ENCODE measurements at regions not wholly inside any gene's neighbourhood (a gene's known extent, or its start where the extent isn't known, plus 50 kb on each side); places are given as distances from the start of the nearest gene placed in this dataset.
"Not testable (repeated sequence)": the region's sequence is repeated elsewhere in the genome, so short reads cannot be mapped to it uniquely, and the experiment has no call there.

DNA sequence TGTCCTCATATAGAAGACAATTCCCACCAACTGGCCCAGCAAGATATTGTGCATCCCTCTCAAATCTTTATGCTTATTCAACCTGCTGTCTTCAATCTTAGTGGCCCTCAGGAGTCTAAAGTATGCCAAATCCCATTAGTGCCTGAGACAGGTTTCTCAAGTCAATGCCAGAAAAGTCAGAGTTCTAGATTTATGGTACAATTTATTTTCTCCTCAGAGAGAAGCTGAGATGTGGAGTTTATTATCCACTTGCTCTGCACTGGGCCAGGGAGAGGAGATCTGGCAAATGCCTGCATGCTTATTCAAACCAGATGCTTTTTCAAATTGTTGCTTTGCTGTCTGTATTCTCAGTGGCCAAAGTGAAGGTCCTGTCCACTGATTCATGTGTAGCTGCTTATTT is 825.2 kb downstream of the METTL4 start:
- no peak for FAIRE-seq

GRCh38 chr18:1751249-1751648 is 820.1 kb downstream of the METTL4 start:
- no peak for FAIRE-seq

DNA sequence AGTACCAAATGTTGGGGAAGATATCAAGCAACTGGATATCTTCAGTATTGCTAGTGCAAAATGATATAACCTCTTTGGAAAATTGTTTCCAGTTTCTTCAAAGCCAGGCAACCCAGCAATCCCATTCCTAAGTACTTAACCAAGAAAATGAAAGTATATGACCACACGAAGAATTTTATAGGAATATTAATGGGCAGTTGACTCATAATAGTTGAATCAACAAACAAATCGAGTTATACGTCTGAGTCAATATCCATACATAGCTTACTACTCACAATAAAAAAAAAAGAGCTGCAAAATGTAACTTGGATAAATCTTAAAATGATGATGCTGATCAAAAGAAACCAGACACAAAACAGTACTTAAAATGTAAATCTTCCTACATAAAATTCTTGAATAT is 810.4 kb downstream of the METTL4 start:
- no peak for FAIRE-seq

DNA sequence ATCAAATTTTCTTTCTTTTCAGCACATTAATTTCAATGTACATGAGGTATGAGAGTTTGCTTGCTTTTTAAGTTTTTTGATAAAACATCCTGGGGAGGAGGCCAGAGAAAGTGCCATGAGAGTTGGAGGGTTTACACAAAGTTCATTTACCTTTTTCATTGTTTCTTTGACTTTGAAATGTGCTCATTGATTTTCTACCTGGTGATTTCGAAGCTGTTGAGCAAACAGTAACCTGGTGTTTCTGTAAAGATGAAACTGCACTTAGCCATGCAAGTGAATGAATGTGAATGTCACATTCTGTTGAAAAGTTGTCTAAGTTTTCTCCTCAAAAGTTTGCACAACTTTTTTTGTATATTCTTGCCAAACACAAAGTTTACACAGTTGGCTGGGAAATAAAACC is 797.0 kb downstream of the METTL4 start:
- no peak for FAIRE-seq

GRCh38 chr18:1777843-1778242 is 793.5 kb downstream of the METTL4 start:
- no peak for FAIRE-seq

- no peak for FAIRE-seq
Measured at GRCh38 chr18:1778496-1779178, 792.7 kb downstream of the METTL4 start.

GRCh38 chr18:1779587-1779986 is 791.7 kb downstream of the METTL4 start:
- FAIRE-seq: no peak

GRCh38 chr18:1784113-1784512 is 787.2 kb downstream of the METTL4 start:
- no peak for FAIRE-seq

DNA sequence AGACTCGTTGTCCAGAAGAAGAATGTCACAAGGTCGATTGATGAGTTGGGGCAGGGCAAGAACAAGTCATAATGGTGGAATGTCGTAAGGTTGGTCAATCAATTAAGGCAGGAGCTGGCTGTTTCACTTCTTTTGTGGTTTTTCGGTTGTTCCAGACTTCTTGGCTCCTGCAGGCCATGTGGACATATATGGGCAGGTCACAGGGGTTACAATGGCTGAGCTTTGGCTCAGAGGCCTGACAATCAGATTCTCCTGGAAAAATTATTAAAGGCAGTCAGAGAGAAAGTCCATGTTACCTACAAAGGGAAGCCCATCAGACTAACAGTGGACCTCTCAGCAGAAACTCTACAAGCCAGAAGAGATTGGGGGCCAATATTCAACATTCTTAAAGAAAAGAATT is 785.3 kb downstream of the METTL4 start:
- FAIRE-seq: not testable (repeated sequence)

DNA sequence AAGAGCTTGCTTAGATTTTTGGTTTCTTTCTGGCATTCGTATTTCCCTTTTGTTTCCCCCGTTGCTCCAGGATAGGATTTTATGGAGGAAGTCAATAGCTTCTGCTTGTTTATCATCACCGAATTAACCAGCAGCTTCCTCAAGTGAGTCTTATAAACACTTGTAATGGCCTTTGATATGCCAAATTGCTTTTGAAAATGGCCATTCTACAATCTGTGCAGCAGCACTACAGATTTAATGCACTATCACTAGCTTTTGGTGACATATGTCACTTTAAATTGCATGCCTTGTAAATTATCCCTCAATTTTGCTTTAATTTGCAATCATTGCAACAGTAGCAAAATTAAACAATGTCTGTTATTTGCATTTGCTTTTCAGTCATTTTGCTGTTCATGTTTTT is 774.7 kb downstream of the METTL4 start:
- no peak for FAIRE-seq

- no peak for FAIRE-seq
Measured at GRCh38 chr18:1797235-1797634, 774.1 kb downstream of the METTL4 start.

DNA sequence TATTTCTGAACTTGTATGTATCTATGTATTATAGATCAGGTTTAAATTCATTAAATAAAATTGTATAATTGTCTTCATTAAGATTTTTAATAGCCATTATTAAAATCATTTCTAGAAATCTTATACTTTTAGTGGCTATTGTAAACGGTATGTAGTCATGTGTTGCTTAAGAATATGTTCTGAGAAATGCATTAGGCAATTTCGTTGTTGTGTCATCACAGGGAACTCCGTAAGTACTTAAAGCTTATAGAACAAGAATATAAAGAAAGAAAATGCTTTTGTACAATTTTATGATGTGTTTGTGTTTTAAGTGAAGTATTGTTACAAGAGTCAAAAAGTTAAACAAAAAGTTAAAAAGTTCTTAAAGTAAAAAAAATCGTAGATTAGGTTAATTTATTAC is 765.8 kb downstream of the METTL4 start:
- peak; percentile 37 for FAIRE-seq

GRCh38 chr18:1806884-1807615 is 764.3 kb downstream of the METTL4 start:
- FAIRE-seq: no peak

DNA sequence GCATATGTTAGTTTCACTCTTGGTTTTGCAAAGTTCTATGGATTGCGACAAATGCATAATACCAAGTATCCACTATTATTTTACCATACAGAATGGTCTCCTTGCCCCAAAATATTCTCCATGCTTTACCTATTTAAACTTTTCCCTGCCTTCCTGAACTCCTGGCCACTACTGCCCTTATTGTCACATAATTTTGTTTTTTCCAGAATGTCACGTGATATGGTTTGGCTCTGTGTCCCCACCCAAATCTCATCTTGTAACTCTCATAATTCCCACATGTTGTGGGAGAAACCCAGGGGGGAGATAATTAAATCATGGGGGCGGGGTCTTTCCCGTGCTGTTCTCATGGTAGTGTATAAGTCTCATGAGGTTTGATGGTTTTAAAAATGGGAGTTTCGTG is 760.0 kb downstream of the METTL4 start:
- FAIRE-seq: no peak

GRCh38 chr18:1825296-1825695 is 746.0 kb downstream of the METTL4 start:
- FAIRE-seq: no peak

DNA sequence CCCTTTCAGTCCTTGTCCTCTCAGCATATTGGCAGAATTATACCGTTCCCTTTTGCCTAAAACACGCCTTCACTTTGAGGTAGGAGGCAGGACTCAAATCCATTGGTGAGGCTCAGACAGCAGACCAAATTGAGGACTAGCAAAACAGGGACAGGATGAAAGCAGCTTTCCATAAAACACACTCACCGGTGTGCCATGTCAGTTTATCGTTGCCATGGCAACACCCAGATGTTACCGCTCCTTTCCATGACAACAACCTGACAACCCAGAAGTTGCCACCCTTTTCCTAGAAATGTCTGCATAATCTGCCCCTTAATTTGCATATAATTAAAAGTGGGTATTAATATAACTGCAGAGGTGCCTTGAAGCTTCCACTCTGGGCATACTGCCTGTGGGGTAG is 730.4 kb downstream of the METTL4 start:
- no peak for FAIRE-seq

DNA sequence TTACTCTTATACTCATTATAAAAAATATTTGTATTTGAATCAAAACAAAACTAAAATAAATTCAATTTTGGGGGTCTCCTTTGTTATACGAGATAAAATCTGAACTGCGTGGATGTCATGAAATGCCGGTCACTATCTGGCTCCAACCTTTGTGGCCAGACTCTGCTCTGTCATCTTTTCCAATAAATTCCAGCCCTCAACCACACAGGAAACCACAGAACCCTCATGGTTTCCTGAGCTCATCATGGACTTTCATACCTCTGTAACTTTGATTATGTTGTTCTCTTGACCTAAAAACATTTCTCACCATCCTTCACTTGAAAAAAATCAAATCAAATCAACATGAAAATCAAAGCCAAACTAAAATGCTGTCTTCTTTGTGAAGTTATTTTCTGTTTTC is 724.7 kb downstream of the METTL4 start:
- FAIRE-seq: no peak

DNA sequence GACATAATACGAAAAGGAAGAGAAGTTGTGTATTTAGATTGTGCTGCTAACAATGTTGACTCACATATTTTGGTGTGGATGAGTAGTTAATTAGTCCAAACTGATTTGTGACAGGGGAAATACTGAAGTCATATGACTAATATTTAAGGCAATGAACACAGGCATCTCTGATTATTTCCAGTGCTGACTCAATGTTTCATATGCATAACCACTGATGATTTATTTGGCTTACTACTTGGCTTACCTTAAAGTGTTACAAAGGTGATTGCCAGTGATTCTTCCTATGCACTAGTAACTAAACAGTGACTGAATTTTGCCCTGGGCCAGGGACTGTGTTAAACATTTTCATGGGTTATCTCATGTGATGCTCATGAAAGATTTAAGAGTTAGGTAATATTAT is 722.6 kb downstream of the METTL4 start:
- FAIRE-seq: no peak

DNA sequence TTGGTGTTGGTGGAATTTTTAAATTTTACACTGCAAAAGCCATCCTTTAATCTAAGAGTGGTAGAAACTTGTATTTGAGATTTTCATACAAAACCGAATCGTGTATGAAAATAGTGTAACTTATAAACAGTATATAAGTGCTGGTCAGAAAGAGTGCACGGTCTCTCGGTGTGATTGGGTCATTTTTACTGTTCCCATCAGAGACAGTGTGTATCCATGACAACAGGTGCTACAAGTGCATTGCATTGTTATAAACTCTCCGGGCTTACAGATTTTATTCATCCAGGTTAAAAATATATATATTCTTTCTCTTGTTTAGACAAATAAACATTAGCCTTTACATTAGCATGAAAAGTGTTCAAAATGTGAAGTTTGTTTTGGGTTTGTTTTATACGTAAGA is 721.9 kb downstream of the METTL4 start:
- no peak for FAIRE-seq

DNA sequence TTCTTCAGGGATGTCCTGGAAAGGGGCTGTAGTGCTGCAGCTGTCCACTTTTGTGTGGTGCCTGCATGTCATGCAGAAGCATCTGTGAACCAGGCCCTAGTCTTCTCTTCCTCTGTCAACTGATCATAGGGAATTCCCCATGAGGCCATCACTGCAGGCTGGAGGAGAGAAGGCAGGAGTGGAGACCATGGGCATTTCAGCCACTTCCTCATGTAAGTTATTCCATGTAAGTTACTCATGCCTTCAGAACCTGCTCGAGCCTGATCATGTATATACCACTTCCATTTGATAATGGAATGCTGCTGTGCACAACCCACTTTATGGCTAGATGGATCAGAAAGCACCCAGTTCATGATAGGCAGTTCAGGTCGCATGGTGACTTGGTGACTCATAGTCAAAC is 714.0 kb downstream of the METTL4 start:
- not testable (repeated sequence) for FAIRE-seq

- no peak for FAIRE-seq
Measured at GRCh38 chr18:1861473-1861872, 709.8 kb downstream of the METTL4 start.

- no peak for FAIRE-seq
Measured at GRCh38 chr18:1865869-1866268, 705.4 kb downstream of the METTL4 start.

- FAIRE-seq: no peak
Measured at GRCh38 chr18:1872274-1872673, 699.0 kb downstream of the METTL4 start.

DNA sequence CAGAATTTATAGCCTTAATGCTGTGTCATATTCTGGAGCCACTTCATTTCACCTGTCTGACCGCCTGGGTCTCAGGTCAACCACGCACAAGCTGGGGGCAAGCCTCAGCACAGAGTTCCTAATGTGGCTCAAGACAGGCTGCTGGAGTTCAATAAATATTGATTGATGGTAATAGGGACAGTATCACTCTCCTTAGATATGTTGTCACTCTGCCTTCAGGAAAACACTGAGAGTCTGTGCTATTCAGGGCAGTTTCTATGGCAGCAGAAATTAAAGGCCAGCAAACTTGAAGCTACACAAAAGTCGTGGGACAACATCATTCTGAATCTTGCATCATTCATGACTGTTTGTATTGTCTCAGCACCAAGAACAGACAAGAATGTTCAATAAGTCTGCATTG is 696.1 kb downstream of the METTL4 start:
- FAIRE-seq: no peak

DNA sequence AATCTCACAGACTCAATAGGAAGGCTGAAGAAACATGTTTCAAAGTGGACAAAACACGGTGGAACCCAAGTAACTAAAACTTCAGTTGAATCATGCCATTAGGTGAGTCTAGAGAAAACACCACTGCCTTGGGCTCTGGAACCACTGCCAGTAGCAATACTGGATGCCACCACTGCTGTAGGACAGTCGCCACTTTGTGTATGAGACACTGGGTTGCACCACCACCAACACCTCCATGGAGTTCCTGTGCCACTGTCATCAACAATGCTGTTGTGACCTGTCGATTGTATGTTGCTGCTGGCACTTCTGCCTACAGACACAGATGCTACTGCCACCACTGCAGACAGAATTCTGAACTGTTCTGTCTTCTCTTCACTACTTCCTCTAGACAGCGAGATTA is 686.7 kb downstream of the METTL4 start:
- FAIRE-seq: no peak

All from G401.6 (cell line).